DMS114 treated with DMSO at 0.1 percent for 48 hours (cell line): ENCODE measurements at regions not wholly inside any gene's neighbourhood (a gene's known extent, or its start where the extent isn't known, plus 50 kb on each side); places are given as distances from the start of the nearest gene placed in this dataset.
"Not testable (repeated sequence)": the region's sequence is repeated elsewhere in the genome, so short reads cannot be mapped to it uniquely, and the experiment has no call there.

Experiments
- DNase-seq: peaks from one replicate; lab custom pipeline; 2025; ENCODE audit not compliant: unreplicated experiment; lab: John Stamatoyannopoulos, UW

- no peak for DNase-seq
These were observed 99.7 kb upstream of the CTDP1 start for GRCh38 chr18:79579807-79580497.

GRCh38 chr18:79580498-79581171 is 99.0 kb upstream of the CTDP1 start:
- DNase-seq = no peak

- no peak for DNase-seq
These were observed 98.2 kb upstream of the CTDP1 start for GRCh38 chr18:79581406-79581805.

GRCh38 chr18:79581911-79582310 is 97.7 kb upstream of the CTDP1 start:
- no peak for DNase-seq

GRCh38 chr18:79582978-79583377 is 96.6 kb upstream of the CTDP1 start:
- DNase-seq = no peak

- no peak for DNase-seq
These were observed 96.2 kb upstream of the CTDP1 start for GRCh38 chr18:79583426-79583825.

- no peak for DNase-seq
These were observed 95.6 kb upstream of the CTDP1 start for GRCh38 chr18:79583984-79584401.

- DNase-seq = no peak
These were observed 94.9 kb upstream of the CTDP1 start for GRCh38 chr18:79584491-79585394.

- DNase-seq = no peak
These were observed 93.9 kb upstream of the CTDP1 start for GRCh38 chr18:79585395-79586370.

GRCh38 chr18:79586436-79587225 is 93.0 kb upstream of the CTDP1 start:
- no peak for DNase-seq

- DNase-seq = no peak
These were observed 92.3 kb upstream of the CTDP1 start for GRCh38 chr18:79587226-79587741.

- no peak for DNase-seq
These were observed 91.6 kb upstream of the CTDP1 start for GRCh38 chr18:79587779-79588635.

- no peak for DNase-seq
These were observed 90.7 kb upstream of the CTDP1 start for GRCh38 chr18:79588636-79589481.

- DNase-seq = no peak
These were observed 90.0 kb upstream of the CTDP1 start for GRCh38 chr18:79589601-79590091.

GRCh38 chr18:79590191-79591031 is 89.2 kb upstream of the CTDP1 start:
- no peak for DNase-seq

GRCh38 chr18:79591032-79591308 is 88.6 kb upstream of the CTDP1 start:
- DNase-seq = no peak

- not testable (repeated sequence) for DNase-seq
These were observed 86.9 kb upstream of the CTDP1 start for GRCh38 chr18:79592684-79593083.
